OCI-LY3 (cell line): ENCODE measurements at regions not wholly inside any gene's neighbourhood (a gene's known extent, or its start where the extent isn't known, plus 50 kb on each side); places are given as distances from the start of the nearest gene placed in this dataset.
"Not testable (repeated sequence)": the region's sequence is repeated elsewhere in the genome, so short reads cannot be mapped to it uniquely, and the experiment has no call there.

Source experiments
- H2AFZ ChIP-seq: fragments of 200-600, 300-600 bp; shearing (Covaris generic); 2 replicates; pipeline ENCODE4 v1.6.0; 2014; ENCODE audit warnings: antibody characterized with exemption, low read depth, low read length
- H3K27ac ChIP-seq: fragments of 200-600, 300-600 bp; sonication (generic); 2 replicates; pipeline ENCODE4 v1.5.1; 2014; ENCODE audit warnings: mild to moderate bottlenecking, low read length, moderate library complexity, mixed read lengths
- H3K27me3 ChIP-seq: fragments of 200-600, 300-600 bp; sonication (generic); 2 replicates; pipeline ENCODE4 v1.6.1; 2014; ENCODE audit warnings: low read depth, low read length, mixed read lengths
- H3K36me3 ChIP-seq: fragments of 200-600, 300-600 bp; sonication (generic); replicated peaks from 2 replicates; pipeline ENCODE3; 2014; ENCODE audit warnings: low read depth, low read length, mixed read lengths
- H3K4me1 ChIP-seq: fragments of 300-600, 200-600 bp; sonication (generic); 2 replicates; pipeline ENCODE4 v1.6.1; 2014; ENCODE audit warnings: low read length, mixed read lengths
- H3K4me2 ChIP-seq: fragments of 200-600, 300-600 bp; sonication (generic); 2 replicates; pipeline ENCODE4 v1.6.1; 2014; ENCODE audit warnings: low read length, mixed read lengths
- H3K4me3 ChIP-seq: fragments of 300-600, 200-600 bp; sonication (generic); 2 replicates; pipeline ENCODE4 v1.5.1; 2014; ENCODE audit warnings: antibody characterized with exemption, mild to moderate bottlenecking, low read length, moderate library complexity
- H3K79me2 ChIP-seq: fragments of 300-600, 200-600 bp; shearing (Covaris generic); 2 replicates; pipeline ENCODE4 v1.6.1; 2014; ENCODE audit warnings: mild to moderate bottlenecking, low read length, mixed read lengths
- H3K9ac ChIP-seq: fragments of 300-600, 200-600 bp; shearing (Covaris generic); 2 replicates; pipeline ENCODE4 v1.6.0; 2014; ENCODE audit warnings: mild to moderate bottlenecking, low read length, moderate library complexity
- H3K9me3 ChIP-seq: fragments of 200-600, 300-600 bp; shearing (Covaris generic); 2 replicates; pipeline ENCODE4 v1.6.1; 2014; ENCODE audit warnings: low read length, mixed read lengths; ENCODE audit not compliant: insufficient read depth
- H4K20me1 ChIP-seq: fragments of 200-600, 300-600 bp; sonication (generic); 2 replicates; pipeline ENCODE4 v1.6.1; 2016; ENCODE audit warnings: low read length, mixed read lengths; ENCODE audit not compliant: insufficient read depth
- CTCF ChIP-seq: fragments of 200-600, 300-600 bp; sonication (generic); IDR thresholded peaks from 2 replicates; pipeline ENCODE4 v1.5.1; 2014; ENCODE audit warnings: antibody characterized with exemption, low read length, low read depth
- EZH2phosphoT487 ChIP-seq: fragments of 200-600 bp; shearing (Covaris generic); IDR thresholded peaks from 2 replicates; pipeline ENCODE4 v1.6.1; 2018; ENCODE audit warnings: antibody characterized with exemption, mixed run types, low read depth

GRCh38 chr17:83008526-83008925 is 70.9 kb upstream of the METRNL start:
- Histone ChIP-seq H3K27me3 (no peaks in the 10 kb centered on the region), H3K4me1 (peaks cover 9% of the 10 kb centered on the region), H4K20me1 (no peaks in the 10 kb centered on the region), H3K4me2 (no peak overlapping the region), H3K4me3 (no peak overlapping the region), H2AFZ (no peak overlapping the region), H3K27ac (no peak overlapping the region), H3K36me3 (peaks cover 4% of the 10 kb centered on the region), H3K9me3 (no peaks in the 10 kb centered on the region), H3K79me2 (no peaks in the 10 kb centered on the region), H3K9ac (no peak overlapping the region)
- TF ChIP-seq EZH2phosphoT487 (no peak), CTCF (no peak)

DNA sequence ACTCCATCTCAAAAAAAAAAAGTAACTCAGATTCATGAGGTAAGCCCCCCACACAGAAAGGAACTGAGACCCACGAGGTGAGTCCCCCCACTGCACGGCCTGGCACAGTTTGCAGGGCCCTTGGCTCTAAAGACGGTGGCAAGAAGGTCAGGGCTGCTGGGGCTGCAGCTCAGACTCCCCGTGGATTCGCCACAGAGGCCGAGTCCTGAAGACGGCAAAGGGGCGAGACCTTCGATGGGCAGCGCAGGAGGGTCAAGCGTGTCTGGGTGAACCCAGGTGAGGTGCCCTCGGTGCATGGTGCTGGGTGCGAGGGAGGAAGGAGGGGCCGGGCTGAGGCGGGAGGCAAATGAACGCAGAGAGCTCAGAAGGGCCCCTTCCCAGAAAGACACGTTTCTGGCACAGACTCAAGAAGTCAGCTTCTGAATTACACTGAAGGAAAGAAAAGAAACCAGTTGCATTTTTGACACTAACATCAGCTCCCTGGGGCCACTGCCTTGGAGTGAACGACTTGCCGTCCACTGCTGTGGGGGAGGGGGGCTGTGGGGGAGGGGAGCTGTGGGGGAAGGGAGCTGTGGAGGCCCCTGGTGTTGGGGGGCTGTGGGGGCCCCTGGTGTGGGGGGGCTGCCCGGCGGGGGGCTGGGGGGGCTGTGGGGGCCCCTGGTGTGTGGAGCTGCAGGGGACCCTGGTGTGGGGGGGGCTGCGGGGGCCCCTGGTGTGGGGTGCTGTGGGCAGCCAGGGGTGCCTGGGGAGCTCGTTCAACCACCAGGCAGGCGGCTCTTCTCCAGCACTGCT is 69.8 kb upstream of the METRNL start:
- no peak overlapping the region for H3K4me2 ChIP-seq
- H3K4me1 ChIP-seq: peaks cover 9% of the 10 kb centered on the region
- H4K20me1 ChIP-seq: no peaks in the 10 kb centered on the region
- H3K27me3 ChIP-seq: no peaks in the 10 kb centered on the region
- no peak for TF ChIP-seq CTCF
- TF ChIP-seq EZH2phosphoT487: no peak
- H2AFZ ChIP-seq: no peak overlapping the region
- H3K79me2 ChIP-seq: no peaks in the 10 kb centered on the region
- no peak overlapping the region for H3K9ac ChIP-seq
- no peak overlapping the region for H3K27ac ChIP-seq
- peaks cover 4% of the 10 kb centered on the region for H3K36me3 ChIP-seq
- H3K9me3 ChIP-seq: no peaks in the 10 kb centered on the region
- H3K4me3 ChIP-seq: no peak overlapping the region

GRCh38 chr17:83010206-83011200 is 68.9 kb upstream of the METRNL start:
- no peak overlapping the region for H3K9ac ChIP-seq
- H3K36me3 ChIP-seq: no peaks in the 10 kb centered on the region
- H2AFZ ChIP-seq: no peak overlapping the region
- H4K20me1 ChIP-seq: no peaks in the 10 kb centered on the region
- H3K4me3 ChIP-seq: no peak overlapping the region
- no peak overlapping the region for H3K27ac ChIP-seq
- H3K9me3 ChIP-seq: no peaks in the 10 kb centered on the region
- peaks cover 9% of the 10 kb centered on the region for H3K4me1 ChIP-seq
- TF ChIP-seq CTCF (no peak), EZH2phosphoT487 (no peak)
- H3K4me2 ChIP-seq: no peak overlapping the region
- H3K27me3 ChIP-seq: no peaks in the 10 kb centered on the region
- no peaks in the 10 kb centered on the region for H3K79me2 ChIP-seq

DNA sequence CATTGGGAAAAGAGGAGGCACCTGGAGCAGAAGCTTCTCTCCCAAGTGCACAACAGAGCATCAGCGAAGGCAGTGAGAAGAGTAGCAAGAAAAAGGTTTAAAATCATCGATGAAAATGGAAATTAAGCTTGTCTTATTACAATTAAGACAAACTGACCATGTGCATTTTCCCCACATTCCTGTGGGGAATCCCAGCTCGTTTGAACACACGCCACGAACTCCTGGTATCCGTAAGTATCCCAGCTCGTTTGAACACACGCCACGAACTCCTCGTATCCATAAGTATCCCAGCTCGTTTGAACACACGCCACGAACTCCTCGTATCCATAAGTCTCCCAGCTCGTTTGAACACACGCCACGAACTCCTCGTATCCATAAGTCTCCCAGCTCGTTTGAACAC is 67.7 kb upstream of the METRNL start:
- not testable (repeated sequence) for H3K36me3 ChIP-seq, H2AFZ ChIP-seq, H3K27ac ChIP-seq, H3K79me2 ChIP-seq, H4K20me1 ChIP-seq, H3K9me3 ChIP-seq, H3K4me2 ChIP-seq, H3K4me3 ChIP-seq, H3K27me3 ChIP-seq, H3K4me1 ChIP-seq, H3K9ac ChIP-seq
